B cell (primary cell): ENCODE measurements at regions not wholly inside any gene's neighbourhood (a gene's known extent, or its start where the extent isn't known, plus 50 kb on each side); places are given as distances from the start of the nearest gene placed in this dataset.

Experiments used
- EZH2 ChIP-seq: IDR thresholded peaks from 2 replicates; pipeline ENCODE4 v1.6.1; 2012; ENCODE audit warnings: borderline replicate concordance, low read depth, mild to moderate bottlenecking, moderate library complexity, low read length; ENCODE audit not compliant: insufficient read depth, poor library complexity, severe bottlenecking
- TF ChIP-seq, protein P1 (sequence below): fragments of 200-600 bp; IDR thresholded peaks from one replicate; pipeline ENCODE4 v1.8.0; 2022; ENCODE audit warnings: antibody characterized with exemption, mild to moderate bottlenecking

DNA sequence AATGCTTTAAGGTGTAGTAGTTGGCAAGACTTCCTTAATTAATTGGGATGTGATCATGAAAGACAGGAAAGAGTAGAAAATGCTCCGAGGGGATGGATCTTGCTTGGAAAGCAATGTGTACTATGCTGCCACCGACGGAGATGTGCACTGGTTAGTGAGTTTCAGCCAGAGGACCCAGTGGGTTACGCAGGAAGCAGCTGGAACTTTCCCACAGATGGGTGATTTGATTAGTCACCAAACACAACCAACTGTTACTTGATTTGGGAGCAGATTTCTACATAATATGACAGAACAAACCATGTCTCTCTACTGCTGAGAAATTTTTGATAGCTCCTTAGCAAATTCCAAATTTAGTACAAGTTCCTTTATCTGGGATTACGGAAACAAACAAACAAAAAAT, 245.4 kb upstream of the MCTP2 start:
- TF ChIP-seq, protein P1, sequence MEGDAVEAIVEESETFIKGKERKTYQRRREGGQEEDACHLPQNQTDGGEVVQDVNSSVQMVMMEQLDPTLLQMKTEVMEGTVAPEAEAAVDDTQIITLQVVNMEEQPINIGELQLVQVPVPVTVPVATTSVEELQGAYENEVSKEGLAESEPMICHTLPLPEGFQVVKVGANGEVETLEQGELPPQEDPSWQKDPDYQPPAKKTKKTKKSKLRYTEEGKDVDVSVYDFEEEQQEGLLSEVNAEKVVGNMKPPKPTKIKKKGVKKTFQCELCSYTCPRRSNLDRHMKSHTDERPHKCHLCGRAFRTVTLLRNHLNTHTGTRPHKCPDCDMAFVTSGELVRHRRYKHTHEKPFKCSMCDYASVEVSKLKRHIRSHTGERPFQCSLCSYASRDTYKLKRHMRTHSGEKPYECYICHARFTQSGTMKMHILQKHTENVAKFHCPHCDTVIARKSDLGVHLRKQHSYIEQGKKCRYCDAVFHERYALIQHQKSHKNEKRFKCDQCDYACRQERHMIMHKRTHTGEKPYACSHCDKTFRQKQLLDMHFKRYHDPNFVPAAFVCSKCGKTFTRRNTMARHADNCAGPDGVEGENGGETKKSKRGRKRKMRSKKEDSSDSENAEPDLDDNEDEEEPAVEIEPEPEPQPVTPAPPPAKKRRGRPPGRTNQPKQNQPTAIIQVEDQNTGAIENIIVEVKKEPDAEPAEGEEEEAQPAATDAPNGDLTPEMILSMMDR: no peak
- no peak for TF ChIP-seq EZH2
